Large intestine (tissue), 3 donors: ENCODE measurements at regions not wholly inside any gene's neighbourhood (a gene's known extent, or its start where the extent isn't known, plus 50 kb on each side); places are given as distances from the start of the nearest gene placed in this dataset.

ENCODE experiments used
- DNase-seq, 2 donors: peaks; one replicate each; pipeline versions ENCODE4 v3.0.0 to v3.0.0-alpha.2; 2013
- H3K27ac ChIP-seq: one replicate; pipeline ENCODE4 v1.5.1; 2013; ENCODE audit warnings: low read length
- H3K27me3 ChIP-seq: 2 replicates; pipeline ENCODE4 v1.6.1; 2013; ENCODE audit warnings: low read length; ENCODE audit not compliant: control insufficient read depth, insufficient read depth
- H3K36me3 ChIP-seq: 2 replicates; pipeline ENCODE4 v1.6.1; 2013; ENCODE audit warnings: low read length; ENCODE audit not compliant: control insufficient read depth, insufficient read depth
- H3K4me1 ChIP-seq: one replicate; pipeline ENCODE4 v1.6.1; 2013; ENCODE audit warnings: low read length; ENCODE audit not compliant: control insufficient read depth, insufficient read depth
- H3K4me3 ChIP-seq: one replicate; pipeline ENCODE4 v1.5.1; 2013; ENCODE audit warnings: low read length
- H3K9me3 ChIP-seq: one replicate; pipeline ENCODE4 v1.6.1; 2013; ENCODE audit warnings: mild to moderate bottlenecking, low read depth, low read length, moderate library complexity; ENCODE audit not compliant: control insufficient read depth
- WGBS: methylation state at CpG from one replicate; pipeline ENCODE4 v1.1.5; 2013; ENCODE audit warnings: low lambda C conversion rate; ENCODE audit not compliant: insufficient coverage; 5-methylcytosine and 5-hydroxymethylcytosine counted together

DNA sequence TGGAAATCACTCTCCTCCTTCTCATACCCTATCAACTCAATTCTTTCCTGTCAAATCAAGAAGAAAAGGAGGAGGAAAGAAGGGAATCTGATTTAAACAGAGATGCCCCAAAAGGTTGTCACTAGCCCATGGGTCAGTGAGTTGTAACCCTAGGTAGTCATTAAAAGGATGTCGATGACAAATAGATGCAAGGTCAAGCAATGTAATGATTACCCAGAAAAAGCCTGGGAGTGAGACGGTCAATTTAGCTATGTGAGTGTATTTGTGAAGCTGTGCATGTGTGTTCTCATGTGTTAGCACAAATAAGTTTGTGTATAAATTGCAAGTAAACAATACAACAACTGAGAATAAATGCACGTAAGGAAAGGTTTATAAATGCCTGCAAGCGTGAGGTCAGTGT lies 190.5 kb upstream of the PMFBP1 start:
- Histone ChIP-seq H3K4me1 (no peaks in the 10 kb centered on the region), H3K27ac (no peak overlapping the region), H3K27me3 (no peaks in the 10 kb centered on the region), H3K4me3 (no peak overlapping the region), H3K9me3 (no peaks in the 10 kb centered on the region), H3K36me3 (no peaks in the 10 kb centered on the region)
- WGBS = 90% methylated on average over 2 of the region's 4 CpGs
- no peak for DNase-seq

DNA sequence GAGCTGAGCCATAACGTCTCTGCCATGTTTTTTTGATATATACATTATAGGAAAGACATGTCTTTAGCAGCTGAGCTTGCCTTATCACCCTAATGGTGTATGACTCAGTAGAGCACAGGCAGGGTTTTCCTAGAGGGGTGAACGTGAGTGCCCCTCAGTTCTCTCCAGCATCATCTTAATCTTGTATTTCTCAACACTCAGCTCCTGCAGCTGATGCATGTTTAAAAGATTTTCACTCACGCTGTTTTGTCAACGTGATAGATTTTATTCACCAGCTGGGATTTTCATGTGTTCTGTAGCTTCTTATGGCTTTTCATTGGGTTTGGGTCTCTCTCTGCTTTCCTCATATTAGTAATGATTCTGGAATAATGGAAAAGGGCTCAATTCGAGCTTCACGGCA lies 186.0 kb upstream of the PMFBP1 start:
- H3K4me1 ChIP-seq = no peaks in the 10 kb centered on the region
- H3K4me3 ChIP-seq = no peak overlapping the region
- no peak overlapping the region for H3K27ac ChIP-seq
- no peak for DNase-seq
- WGBS = no CpG with 5 or more reads among the region's 6 CpGs
- H3K27me3 ChIP-seq = no peaks in the 10 kb centered on the region
- H3K9me3 ChIP-seq = no peaks in the 10 kb centered on the region
- H3K36me3 ChIP-seq = no peaks in the 10 kb centered on the region

DNA sequence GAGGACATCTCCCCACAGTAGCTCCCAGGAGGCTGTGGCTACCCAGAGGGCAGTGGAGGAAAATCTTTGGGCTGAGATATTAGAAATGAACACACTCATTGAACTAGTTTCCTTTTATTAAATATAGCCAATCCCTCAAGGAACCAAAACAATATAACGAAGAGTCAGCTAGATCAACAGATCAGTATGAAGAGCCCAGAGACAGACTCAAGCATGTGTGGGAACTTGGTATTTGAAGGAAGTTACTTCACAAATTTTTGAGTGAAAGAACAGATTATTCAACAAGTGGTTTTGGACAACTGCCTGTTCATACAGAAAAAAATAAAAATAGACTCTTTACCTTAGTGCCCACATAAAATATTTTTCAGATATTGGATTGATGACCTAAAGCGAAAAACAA lies 183.6 kb upstream of the PMFBP1 start:
- Histone ChIP-seq H3K27ac (no peak overlapping the region), H3K27me3 (no peaks in the 10 kb centered on the region), H3K4me3 (no peak overlapping the region), H3K9me3 (no peaks in the 10 kb centered on the region), H3K4me1 (no peaks in the 10 kb centered on the region), H3K36me3 (no peaks in the 10 kb centered on the region)
- WGBS = no CpG with 5 or more reads among the region's 2 CpGs
- no peak for DNase-seq

DNA sequence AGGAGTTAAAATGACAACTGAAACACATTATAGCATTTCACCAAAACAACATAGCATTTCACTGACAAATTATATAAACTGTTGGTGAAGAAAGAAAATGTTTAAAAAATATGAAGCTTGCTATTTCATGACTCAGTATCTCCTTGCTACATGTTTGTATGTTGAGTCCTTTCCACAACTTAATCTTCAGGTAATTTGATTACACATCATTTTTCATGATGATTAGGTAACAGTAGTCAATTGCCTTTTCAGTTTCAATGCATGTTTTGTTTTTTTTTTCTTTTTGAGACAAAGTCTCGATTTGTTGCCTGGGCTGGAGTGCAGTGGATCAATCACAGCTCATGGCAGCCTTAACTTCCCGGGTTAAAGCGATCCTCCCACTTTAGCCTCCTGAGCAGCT lies 177.8 kb upstream of the PMFBP1 start:
- H3K27me3 ChIP-seq = no peaks in the 10 kb centered on the region
- H3K27ac ChIP-seq = no peak overlapping the region
- no CpG with 5 or more reads among the region's 3 CpGs for WGBS
- H3K4me1 ChIP-seq = no peaks in the 10 kb centered on the region
- H3K36me3 ChIP-seq = no peaks in the 10 kb centered on the region
- no peak overlapping the region for H3K4me3 ChIP-seq
- H3K9me3 ChIP-seq = no peaks in the 10 kb centered on the region
- no peak for DNase-seq

DNA sequence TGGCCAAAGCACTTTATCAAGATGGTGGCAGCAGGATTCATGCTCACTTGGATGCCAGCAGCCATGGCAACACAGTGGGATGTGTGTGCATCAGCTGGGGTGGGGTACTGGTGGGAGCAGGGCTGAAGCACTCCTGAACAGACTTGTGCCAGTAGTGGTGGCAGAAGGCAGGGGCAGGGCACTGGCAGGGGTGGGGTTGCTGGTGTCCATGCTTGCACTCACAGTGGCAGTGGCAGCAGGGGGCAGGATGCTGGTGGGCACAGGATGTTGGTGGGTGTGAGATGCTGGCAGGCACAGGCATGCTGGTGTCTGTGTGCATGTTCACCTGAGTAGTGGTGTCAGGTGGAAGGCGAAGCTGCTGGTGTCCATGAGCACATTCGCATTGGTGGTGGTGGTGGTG lies 161.0 kb upstream of the PMFBP1 start:
- no peak overlapping the region for H3K27ac ChIP-seq
- no peak overlapping the region for H3K4me3 ChIP-seq
- H3K4me1 ChIP-seq = no peaks in the 10 kb centered on the region
- no peaks in the 10 kb centered on the region for H3K27me3 ChIP-seq
- no peak for DNase-seq
- WGBS = no CpG with 5 or more reads among the region's 2 CpGs
- no peaks in the 10 kb centered on the region for H3K36me3 ChIP-seq
- peaks cover 4% of the 10 kb centered on the region for H3K9me3 ChIP-seq

DNA sequence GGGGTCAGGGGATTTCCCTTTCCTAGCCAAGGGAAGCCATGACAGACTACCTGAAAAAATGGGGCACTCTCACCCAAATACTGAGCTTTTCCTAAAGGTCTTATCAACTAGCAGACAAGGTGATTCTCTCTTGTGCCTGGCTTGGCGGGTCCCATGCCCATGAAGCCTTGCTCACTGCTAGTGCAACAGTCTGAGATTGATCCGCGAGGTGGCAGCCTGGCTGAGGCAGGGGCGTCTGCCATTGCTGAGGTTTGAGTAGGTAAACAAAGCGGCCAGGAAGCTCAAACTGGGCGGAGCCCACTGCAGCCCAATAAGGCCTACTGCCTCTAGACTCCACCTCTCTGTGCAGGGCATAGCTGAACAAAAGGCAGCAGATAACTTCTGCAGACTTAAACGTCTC lies 152.6 kb upstream of the PMFBP1 start:
- Histone ChIP-seq H3K4me3 (no peak overlapping the region), H3K27ac (no peak overlapping the region), H3K36me3 (no peaks in the 10 kb centered on the region), H3K27me3 (no peaks in the 10 kb centered on the region), H3K4me1 (no peaks in the 10 kb centered on the region), H3K9me3 (peaks cover 2% of the 10 kb centered on the region)
- no CpG with 5 or more reads among the region's 7 CpGs for WGBS
- DNase-seq = no peak

DNA sequence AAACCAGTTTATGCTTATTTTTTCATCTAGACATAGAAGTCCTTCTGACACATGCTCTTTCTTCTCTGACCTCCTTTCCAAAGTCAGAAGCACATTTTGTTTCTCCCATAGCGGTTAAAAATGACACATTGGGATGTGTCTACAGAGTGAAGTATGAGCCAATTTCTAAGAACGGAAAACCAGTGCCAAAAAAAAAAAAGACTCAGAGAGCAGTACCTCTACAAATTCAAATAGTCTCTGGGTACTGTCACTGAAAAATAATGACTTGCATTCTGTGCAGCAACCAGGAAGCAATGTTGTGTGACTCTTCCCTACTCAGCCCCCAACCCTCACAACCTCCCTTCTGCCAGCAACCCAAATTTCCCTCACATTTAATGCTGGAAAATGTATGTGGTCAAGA lies 145.5 kb upstream of the PMFBP1 start:
- H3K4me3 ChIP-seq = no peak overlapping the region
- DNase-seq = no peak
- no peak overlapping the region for H3K27ac ChIP-seq
- no peaks in the 10 kb centered on the region for H3K36me3 ChIP-seq
- no peaks in the 10 kb centered on the region for H3K4me1 ChIP-seq
- no CpG with 5 or more reads among the region's 2 CpGs for WGBS
- H3K27me3 ChIP-seq = no peaks in the 10 kb centered on the region
- peaks cover 6% of the 10 kb centered on the region for H3K9me3 ChIP-seq

DNA sequence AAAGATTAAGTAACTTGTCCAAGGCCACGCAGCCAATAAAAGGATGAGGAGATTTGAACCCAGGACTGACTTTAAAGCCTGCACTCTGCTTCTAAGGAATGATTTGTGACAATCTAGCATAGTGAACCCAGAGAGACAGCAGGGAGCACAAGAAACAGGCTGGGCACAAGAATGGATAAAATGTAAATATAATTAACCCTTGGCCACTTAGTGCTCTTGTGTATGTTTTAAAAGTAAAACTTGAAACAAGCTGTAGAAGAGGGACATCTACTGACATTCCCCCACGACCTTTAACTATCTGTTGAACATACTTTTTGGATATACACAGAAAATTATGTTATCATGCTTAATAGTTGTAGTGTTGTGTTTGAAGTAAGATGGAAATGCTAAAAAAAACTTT lies 141.9 kb upstream of the PMFBP1 start:
- Histone ChIP-seq H3K9me3 (peaks cover 2% of the 10 kb centered on the region), H3K27me3 (no peaks in the 10 kb centered on the region), H3K36me3 (no peaks in the 10 kb centered on the region), H3K4me3 (no peak overlapping the region), H3K4me1 (no peaks in the 10 kb centered on the region), H3K27ac (no peak overlapping the region)
- no peak for DNase-seq
- WGBS = 83% methylated on average over 1 of the region's 2 CpGs

DNA sequence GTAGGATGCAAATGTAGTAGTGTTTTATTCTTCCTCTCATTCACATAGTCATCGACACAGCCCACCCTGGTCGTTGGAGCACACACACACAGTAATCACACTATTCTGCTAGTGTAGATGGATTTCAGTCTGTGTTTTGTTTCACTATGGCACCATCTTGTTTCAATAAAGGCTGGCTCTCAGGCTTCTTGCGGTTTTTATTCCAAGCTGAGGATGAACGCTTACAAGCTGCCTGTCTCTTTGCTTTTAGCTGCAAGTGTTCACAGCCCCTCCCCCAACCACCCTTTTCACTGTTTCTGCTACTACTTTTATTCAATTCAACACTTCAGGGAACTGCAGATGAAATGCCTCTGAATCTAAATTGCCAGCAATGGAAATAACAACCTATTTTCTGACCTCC lies 140.9 kb upstream of the PMFBP1 start:
- no peak for DNase-seq
- Histone ChIP-seq H3K9me3 (no peaks in the 10 kb centered on the region), H3K36me3 (no peaks in the 10 kb centered on the region), H3K27me3 (no peaks in the 10 kb centered on the region), H3K4me3 (no peak overlapping the region), H3K27ac (no peak overlapping the region), H3K4me1 (no peaks in the 10 kb centered on the region)
- WGBS = no CpG with 5 or more reads among the region's 4 CpGs

DNA sequence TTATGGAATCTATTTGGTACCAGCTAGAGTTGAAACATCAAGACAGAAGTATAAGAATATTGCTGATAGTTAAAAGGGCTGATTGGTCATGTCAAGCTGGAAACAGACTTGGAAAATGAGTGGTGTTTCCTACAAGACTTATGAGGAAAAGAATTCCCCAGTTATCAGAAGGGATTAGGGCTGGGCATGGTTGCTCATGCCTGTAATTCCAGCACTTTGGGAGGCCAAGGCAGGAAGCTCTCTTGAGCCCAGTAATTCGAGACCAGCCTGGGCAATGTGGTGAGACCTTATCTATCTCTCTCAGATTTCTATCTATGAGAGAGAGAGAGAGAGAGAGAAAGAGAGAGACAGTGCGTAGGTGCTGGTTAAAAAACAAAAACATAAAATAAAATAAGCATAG lies 139.5 kb upstream of the PMFBP1 start:
- H3K27me3 ChIP-seq = no peaks in the 10 kb centered on the region
- no peak overlapping the region for H3K27ac ChIP-seq
- no peak overlapping the region for H3K4me3 ChIP-seq
- no peak for DNase-seq
- no CpG with 5 or more reads among the region's 2 CpGs for WGBS
- no peaks in the 10 kb centered on the region for H3K4me1 ChIP-seq
- no peaks in the 10 kb centered on the region for H3K36me3 ChIP-seq
- H3K9me3 ChIP-seq = no peaks in the 10 kb centered on the region

DNA sequence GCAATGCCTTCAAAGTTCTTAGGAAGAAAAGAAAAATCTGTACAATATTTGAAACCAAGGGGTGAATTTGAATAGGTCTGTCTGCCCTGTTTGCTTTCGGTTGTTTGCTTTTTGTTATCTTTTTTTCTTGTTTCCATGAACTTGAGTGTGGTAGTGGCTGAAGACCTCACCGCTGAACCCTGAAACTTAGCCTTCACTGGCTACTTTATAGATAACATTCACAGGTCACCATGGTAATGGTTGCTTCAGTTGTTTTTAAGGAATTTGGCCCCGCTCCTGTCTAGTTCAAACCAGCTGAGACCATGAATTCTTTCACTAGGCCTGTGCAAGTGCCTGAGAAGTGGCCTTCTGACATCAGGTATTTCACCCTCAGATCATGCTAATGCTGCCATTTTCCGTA lies 137.0 kb upstream of the PMFBP1 start:
- 80% methylated on average over 2 of the region's 4 CpGs for WGBS
- Histone ChIP-seq H3K9me3 (no peaks in the 10 kb centered on the region), H3K4me1 (no peaks in the 10 kb centered on the region), H3K27me3 (no peaks in the 10 kb centered on the region), H3K36me3 (no peaks in the 10 kb centered on the region), H3K27ac (no peak overlapping the region), H3K4me3 (no peak overlapping the region)
- DNase-seq = no peak
